Neural progenitor cell (in vitro differentiated cells): ENCODE measurements at regions not wholly inside any gene's neighbourhood (a gene's known extent, or its start where the extent isn't known, plus 50 kb on each side); places are given as distances from the start of the nearest gene placed in this dataset.

ENCODE experiments used
- CTCF ChIP-seq: fragments of 200-600 bp; sonication (generic); IDR thresholded peaks from 2 replicates; pipeline ENCODE4 v1.5.1; 2017; ENCODE audit warnings: antibody characterized with exemption, mild to moderate bottlenecking
- EZH2 ChIP-seq: fragments of 200-600 bp; sonication (generic); IDR thresholded peaks from 2 replicates; pipeline ENCODE4 v1.6.1; 2017; ENCODE audit warnings: antibody characterized with exemption, mild to moderate bottlenecking, moderate library complexity

- peak; percentile 69 for TF ChIP-seq EZH2
- TF ChIP-seq CTCF, result no peak
Measured at GRCh38 chr1:13892671-13893325, 192.8 kb downstream of the PRDM2 start.
